OCI-LY7 (cell line): ENCODE measurements at regions not wholly inside any gene's neighbourhood (a gene's known extent, or its start where the extent isn't known, plus 50 kb on each side); places are given as distances from the start of the nearest gene placed in this dataset.

ENCODE experiments used
- BruUV-seq: library from RNA; stranded (reverse); fragments of 400-500 nt; replicated peaks from 2 replicates; lab custom pipeline; 2021; lab: Mats Ljungman, UMichigan
- CTCF ChIA-PET: fragments of 300-600 bp; sonication (Branson Sonifier 250); formaldehyde crosslinking; loops from one replicate; lab custom pipeline; 2022; ENCODE audit warnings: antibody characterized with exemption; ENCODE audit not compliant: unreplicated experiment; lab: Charles Lee
- POLR2A ChIA-PET: fragments of 300-600 bp; sonication (Branson Sonifier 250); formaldehyde crosslinking; loops from one replicate; lab custom pipeline; 2022; ENCODE audit warnings: antibody characterized with exemption; lab: Charles Lee
- DNase-seq: peaks from one replicate; pipeline ENCODE4 v3.0.0-alpha.2; 2015; ENCODE audit warnings: low spot score
- H2AFZ ChIP-seq: fragments of 200-600 bp; sonication (generic), shearing (Covaris generic); 2 replicates; pipeline ENCODE4 v1.6.1; 2014; ENCODE audit warnings: mild to moderate bottlenecking, antibody characterized with exemption, low read length, moderate library complexity
- H3K27ac ChIP-seq: fragments of 200-600 bp; sonication (generic); 2 replicates; pipeline ENCODE4 v1.5.1; 2014; ENCODE audit warnings: mixed run types, low read depth, mild to moderate bottlenecking, moderate library complexity, low read length, inconsistent platforms; ENCODE audit not compliant: poor library complexity, severe bottlenecking
- H3K36me3 ChIP-seq: fragments of 200-600 bp; sonication (generic); 2 replicates; pipeline ENCODE4 v1.6.1; 2014; ENCODE audit warnings: mild to moderate bottlenecking, antibody characterized with exemption, low read length, moderate library complexity, mixed read lengths; ENCODE audit not compliant: insufficient read depth
- H3K4me1 ChIP-seq: fragments of 200-600 bp; sonication (generic); 2 replicates; pipeline ENCODE4 v1.5.1; 2014; ENCODE audit warnings: mild to moderate bottlenecking, low read length; ENCODE audit not compliant: insufficient read depth, poor library complexity, severe bottlenecking
- H3K4me2 ChIP-seq: fragments of 200-600 bp; sonication (generic); 2 replicates; pipeline ENCODE4 v1.6.1; 2014; ENCODE audit warnings: mild to moderate bottlenecking, low read length
- H3K4me3 ChIP-seq: fragments of 200-600 bp; sonication (generic); 2 replicates; pipeline ENCODE4 v1.5.1; 2014; ENCODE audit warnings: mild to moderate bottlenecking, low read depth, low read length; ENCODE audit not compliant: poor library complexity, severe bottlenecking
- H3K79me2 ChIP-seq: fragments of 200-600 bp; sonication (generic); 2 replicates; pipeline ENCODE4 v1.6.1; 2016; ENCODE audit warnings: low read depth, mild to moderate bottlenecking, low read length, moderate library complexity, mixed read lengths; ENCODE audit not compliant: insufficient read depth
- H3K9me2 ChIP-seq: fragments of 200-600 bp; sonication (generic); 2 replicates; pipeline ENCODE4 v1.6.1; 2016; ENCODE audit warnings: mild to moderate bottlenecking, low read length, mixed read lengths; ENCODE audit not compliant: insufficient read depth
- H3K9me3 ChIP-seq: fragments of 200-600 bp; sonication (generic); 2 replicates; pipeline ENCODE4 v1.6.1; 2014; ENCODE audit warnings: mild to moderate bottlenecking, mixed run types, low read length, mixed read lengths
- H4K20me1 ChIP-seq: fragments of 200-600 bp; sonication (generic); 2 replicates; pipeline ENCODE4 v1.6.1; 2014; ENCODE audit warnings: mild to moderate bottlenecking, antibody characterized with exemption, low read length, moderate library complexity, mixed read lengths; ENCODE audit not compliant: insufficient read depth
- CTCF ChIP-seq: fragments of 200-600 bp; sonication (generic); conservative IDR thresholded peaks from 2 replicates; pipeline ENCODE4 v1.5.1; 2014; ENCODE audit warnings: mild to moderate bottlenecking, antibody characterized with exemption, low read length, moderate library complexity, mixed read lengths
- EZH2phosphoT487 ChIP-seq: fragments of 200-600 bp; sonication (generic); IDR thresholded peaks from 2 replicates; pipeline ENCODE4 v1.6.1; 2018; ENCODE audit warnings: low read depth, borderline replicate concordance, mild to moderate bottlenecking, mixed run types, antibody characterized with exemption, low read length, moderate library complexity, mixed read lengths
- intact Hi-C: fragments of 100-400 bp; cut with micrococcal nuclease; formaldehyde crosslinking; loops from one replicate; pipeline ENCODE4 v1.10.0; 2022; ENCODE audit not compliant: unreplicated experiment

- Histone ChIP-seq H3K9me2 (no peaks in the 10 kb centered on the region), H3K4me2 (no peak overlapping the region), H3K27ac (no peak overlapping the region), H3K4me1 (no peaks in the 10 kb centered on the region), H3K4me3 (no peak overlapping the region), H2AFZ (no peak overlapping the region), H3K36me3 (no peaks in the 10 kb centered on the region), H3K79me2 (no peaks in the 10 kb centered on the region), H4K20me1 (no peaks in the 10 kb centered on the region), H3K9me3 (no peaks in the 10 kb centered on the region)
- intact Hi-C loops = no loop called here
- no peak for TF ChIP-seq EZH2phosphoT487
- TF ChIP-seq CTCF = no peak
- CTCF ChIA-PET = no interaction called here
- BruUV-seq = no TSS peak
- POLR2A ChIA-PET = no interaction called here
- DNase-seq = no peak
These were observed 1063.9 kb upstream of the CDH18 start for GRCh38 chr5:21051945-21052344.

- intact Hi-C loops = no loop called here
- BruUV-seq = no TSS peak
- POLR2A ChIA-PET = no interaction called here
- Histone ChIP-seq H3K27ac (no peak overlapping the region), H3K4me3 (no peak overlapping the region), H3K36me3 (no peaks in the 10 kb centered on the region), H3K4me1 (no peaks in the 10 kb centered on the region), H3K79me2 (no peaks in the 10 kb centered on the region), H3K4me2 (no peak overlapping the region), H2AFZ (no peak overlapping the region), H4K20me1 (no peaks in the 10 kb centered on the region), H3K9me3 (no peaks in the 10 kb centered on the region), H3K9me2 (no peaks in the 10 kb centered on the region)
- no peak for DNase-seq
- no peak for TF ChIP-seq EZH2phosphoT487
- TF ChIP-seq CTCF = no peak
- CTCF ChIA-PET = no interaction called here
These were observed 1061.9 kb upstream of the CDH18 start for GRCh38 chr5:21049901-21050300.

- DNase-seq = no peak
- no peaks in the 10 kb centered on the region for H3K9me2 ChIP-seq
- TF ChIP-seq EZH2phosphoT487 = no peak
- no peak for TF ChIP-seq CTCF
- H2AFZ ChIP-seq = no peak overlapping the region
- no peaks in the 10 kb centered on the region for H3K4me1 ChIP-seq
- no peaks in the 10 kb centered on the region for H3K9me3 ChIP-seq
- POLR2A ChIA-PET = no interaction called here
- no peaks in the 10 kb centered on the region for H3K36me3 ChIP-seq
- H3K27ac ChIP-seq = no peak overlapping the region
- BruUV-seq = no TSS peak
- H4K20me1 ChIP-seq = no peaks in the 10 kb centered on the region
- no peaks in the 10 kb centered on the region for H3K79me2 ChIP-seq
- no peak overlapping the region for H3K4me3 ChIP-seq
- no peak overlapping the region for H3K4me2 ChIP-seq
- intact Hi-C loops = no loop called here
- CTCF ChIA-PET = no interaction called here
These were observed 1043.0 kb upstream of the CDH18 start for GRCh38 chr5:21030981-21031380.
